NCI-H446 treated with DMSO at 0.1 percent for 48 hours (cell line): ENCODE measurements at regions not wholly inside any gene's neighbourhood (a gene's known extent, or its start where the extent isn't known, plus 50 kb on each side); places are given as distances from the start of the nearest gene placed in this dataset.

ENCODE experiments used
- DNase-seq: peaks from one replicate; lab custom pipeline; 2025; lab: John Stamatoyannopoulos, UW

GRCh38 chr2:223523551-223524001, 78.6 kb downstream of the SCG2 start:
- DNase-seq = no peak

- no peak for DNase-seq
Measured at GRCh38 chr2:223524066-223524465, 78.1 kb downstream of the SCG2 start.

DNA sequence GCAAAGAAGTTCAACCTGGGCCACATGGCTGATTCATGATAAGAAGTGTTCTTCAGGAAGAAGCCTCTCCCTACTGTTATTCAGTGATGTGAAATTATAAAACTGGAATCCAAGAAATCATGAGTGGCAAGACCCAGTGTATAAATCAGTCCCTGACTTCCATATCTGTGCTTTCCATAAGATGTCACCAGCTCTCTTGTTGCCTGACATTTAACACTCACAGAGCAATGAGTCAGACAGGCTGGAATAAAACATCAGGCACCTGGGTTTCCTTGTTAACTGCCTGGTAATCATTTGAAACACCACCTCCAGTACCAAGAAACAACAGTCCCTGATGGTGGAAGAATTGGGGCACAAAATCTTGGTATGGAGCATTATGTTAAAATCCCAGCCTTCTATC, 76.1 kb downstream of the SCG2 start:
- no peak for DNase-seq

- DNase-seq = peak; percentile 71
Measured at GRCh38 chr2:223528036-223528435, 74.1 kb downstream of the SCG2 start.

DNA sequence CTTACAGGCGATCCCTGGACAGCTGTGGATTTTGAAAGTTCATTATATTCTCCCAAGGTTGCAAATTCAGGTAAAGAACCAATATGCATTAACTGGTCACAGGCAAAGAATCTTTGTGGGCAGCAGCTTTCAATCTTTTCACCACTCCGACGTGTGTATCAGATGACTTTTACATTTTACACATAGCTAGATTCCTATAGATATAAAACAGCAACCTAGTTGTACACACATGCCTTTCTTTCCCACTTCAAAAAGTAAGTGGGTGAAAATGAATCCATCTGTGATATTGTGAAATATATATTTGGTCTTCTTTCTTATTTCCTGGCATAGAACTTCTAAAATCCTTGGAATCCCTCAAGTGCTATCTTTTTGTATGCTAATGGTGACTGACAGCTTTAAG, 72.5 kb downstream of the SCG2 start:
- DNase-seq = no peak

DNA sequence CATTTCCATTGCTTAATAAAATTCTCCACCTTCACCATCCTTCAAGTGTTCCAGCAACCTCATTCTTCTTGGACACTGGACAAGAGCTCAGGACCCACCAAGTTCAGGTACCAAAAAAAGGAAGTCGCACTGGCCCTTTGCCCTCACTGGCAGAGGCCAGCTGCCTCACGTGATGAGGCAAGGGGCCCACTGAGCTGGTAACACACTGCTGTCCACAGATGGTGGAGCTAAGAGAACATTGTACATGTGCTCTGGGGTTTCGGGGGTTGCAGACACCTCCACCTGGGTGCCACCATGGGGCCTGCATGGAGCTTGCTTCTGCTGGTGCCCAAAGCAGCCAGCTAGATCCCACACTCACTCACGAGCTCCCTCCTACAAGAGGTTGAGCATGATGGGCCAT, 71.3 kb downstream of the SCG2 start:
- DNase-seq = no peak

- DNase-seq = no peak
Measured at GRCh38 chr2:223532161-223532560, 70.0 kb downstream of the SCG2 start.

DNA sequence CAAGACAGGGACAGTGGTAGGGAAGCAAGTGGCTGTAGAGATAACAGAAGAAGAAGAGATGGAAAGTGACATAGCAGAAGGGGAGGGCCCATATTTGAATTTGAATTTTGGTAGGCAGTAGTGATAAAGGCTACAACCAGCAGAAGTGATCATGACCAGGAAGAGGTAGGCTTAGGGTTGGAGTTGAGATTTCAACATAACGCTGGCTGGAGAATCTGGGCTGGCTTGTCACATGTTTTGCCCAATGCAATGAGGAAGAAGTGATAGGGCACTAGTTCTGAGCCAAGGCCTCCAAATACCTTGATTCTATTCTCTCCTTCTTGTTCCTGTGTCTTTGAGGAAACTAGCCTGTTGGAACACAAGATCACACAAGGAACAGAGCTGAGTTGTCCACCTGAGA, 69.4 kb downstream of the SCG2 start:
- no peak for DNase-seq

GRCh38 chr2:223536546-223536945, 65.6 kb downstream of the SCG2 start:
- DNase-seq = no peak

DNA sequence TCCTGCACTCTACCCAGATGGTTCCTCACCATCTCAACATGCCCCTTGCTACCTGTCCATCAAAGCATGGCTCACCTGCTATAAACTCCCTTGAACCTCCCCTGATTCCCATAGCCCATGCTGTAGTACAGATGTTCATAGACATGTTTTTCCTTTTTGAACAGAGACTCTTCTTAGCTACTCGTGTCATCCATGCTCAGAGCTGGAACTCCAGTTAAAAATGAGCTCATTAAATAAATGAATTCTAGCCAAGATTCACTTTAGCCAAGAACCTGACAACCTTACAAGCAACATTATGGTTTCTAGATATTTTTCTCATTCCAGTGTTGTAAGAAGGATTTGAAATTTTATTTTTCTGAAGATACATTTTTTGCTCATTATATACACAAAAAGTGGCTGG, 65.0 kb downstream of the SCG2 start:
- DNase-seq = peak; percentile 60

- peak; percentile 84 for DNase-seq
Measured at GRCh38 chr2:223537651-223538601, 64.2 kb downstream of the SCG2 start.

DNA sequence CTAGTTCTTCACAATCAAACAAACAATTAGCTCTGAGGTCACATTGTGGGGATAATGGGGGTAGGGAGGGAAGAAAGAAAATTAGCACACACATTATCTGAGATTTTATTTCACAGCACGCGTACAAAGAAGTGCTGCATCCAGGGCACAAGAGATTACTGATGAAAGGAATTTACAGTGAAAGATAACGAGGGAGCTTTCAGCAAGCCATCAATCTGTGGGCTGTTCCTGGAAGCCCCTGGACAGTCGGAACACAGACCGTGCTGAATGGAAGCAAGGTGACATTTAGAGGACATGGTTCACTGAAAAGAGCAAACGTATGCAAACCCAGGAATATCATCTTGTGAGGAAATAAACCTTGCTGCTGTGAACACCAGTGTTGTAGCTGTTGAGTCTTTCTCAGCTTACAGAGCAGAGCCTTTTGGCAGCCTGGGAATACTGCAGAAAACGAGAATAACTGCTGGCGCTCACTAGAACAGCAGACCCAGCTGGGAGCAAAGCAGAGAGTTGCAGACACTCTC, 63.2 kb downstream of the SCG2 start:
- no peak for DNase-seq

- DNase-seq = no peak
Measured at GRCh38 chr2:223541546-223541945, 60.6 kb downstream of the SCG2 start.

DNA sequence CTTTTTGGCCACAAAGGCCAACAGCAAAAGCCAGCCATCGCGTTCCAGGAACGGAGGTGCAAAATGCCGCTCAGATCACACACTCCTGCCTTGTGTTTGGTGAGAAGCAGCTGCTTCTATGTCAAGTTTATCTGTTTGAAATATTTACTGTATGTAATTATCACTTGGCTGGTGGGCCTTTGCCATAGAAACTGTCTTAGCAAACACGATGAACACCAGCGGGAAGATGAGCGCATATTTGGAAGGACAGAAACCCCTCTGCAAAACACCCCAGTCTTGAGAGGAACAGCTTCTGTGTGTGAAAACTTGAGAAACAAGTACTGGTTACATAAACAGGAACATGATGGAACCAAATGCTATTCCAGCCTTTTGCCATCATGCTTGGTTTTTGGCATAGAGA, 59.7 kb downstream of the SCG2 start:
- no peak for DNase-seq

DNA sequence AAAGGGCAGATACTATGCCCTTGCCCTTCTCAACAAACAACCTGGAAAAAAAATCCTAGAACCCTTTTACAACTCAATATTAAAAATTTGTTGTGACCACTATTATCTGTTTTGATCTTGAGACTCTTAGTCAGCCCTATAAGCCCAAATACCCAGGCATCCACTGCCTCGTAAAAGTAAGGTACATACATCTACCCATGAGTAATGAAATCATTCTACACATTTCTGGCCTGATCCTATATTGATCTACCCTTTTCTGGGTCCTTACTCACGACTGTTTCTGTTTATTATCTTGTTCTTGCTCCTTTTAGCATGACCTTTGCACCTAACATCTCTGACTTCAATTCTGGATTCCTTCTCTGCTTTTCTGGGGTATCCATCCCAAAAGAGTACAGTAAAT, 56.8 kb downstream of the SCG2 start:
- DNase-seq = no peak

DNA sequence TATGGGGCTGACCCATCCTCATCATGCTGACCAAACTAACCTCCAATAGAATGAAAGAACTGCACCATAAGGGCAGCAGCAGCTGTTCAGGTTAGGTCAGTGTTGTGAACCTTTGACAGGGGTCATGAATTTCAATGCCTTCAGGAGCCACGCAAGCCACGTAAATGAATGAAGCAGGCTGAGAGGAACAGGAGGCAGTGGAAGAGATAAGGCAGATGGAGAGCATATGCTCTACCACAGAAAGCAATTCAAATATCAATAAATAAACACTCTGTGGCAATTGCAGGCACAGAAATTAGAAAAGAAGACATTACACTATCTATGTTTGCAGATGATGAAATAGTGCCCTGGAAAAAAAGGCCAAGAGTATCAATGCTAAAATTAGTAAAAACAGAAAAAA, 56.3 kb downstream of the SCG2 start:
- DNase-seq = no peak
